Subcutaneous abdominal adipose tissue (tissue), 5 donors: ENCODE measurements at regions not wholly inside any gene's neighbourhood (a gene's known extent, or its start where the extent isn't known, plus 50 kb on each side); places are given as distances from the start of the nearest gene placed in this dataset.

ENCODE experiments used
- H3K27ac ChIP-seq: one replicate; pipeline ENCODE4 v1.7.0; 2013; ENCODE audit warnings: low read depth, mild to moderate bottlenecking, inconsistent platforms, low read length, moderate library complexity
- H3K27me3 ChIP-seq, 5 donors: one replicate each; pipeline ENCODE4 v1.7.0; 2013; ENCODE audit warnings: low read length in 5 of 5, inconsistent platforms in 1 of 5; ENCODE audit not compliant: control insufficient read depth in 5 of 5, insufficient read depth in 4 of 5
- H3K36me3 ChIP-seq, 5 donors: one replicate each; pipeline ENCODE4 v1.7.0; 2013; ENCODE audit warnings: low read length in 5 of 5; ENCODE audit not compliant: control insufficient read depth in 5 of 5, insufficient read depth in 5 of 5
- H3K4me1 ChIP-seq, 5 donors: one replicate each; pipeline ENCODE4 v1.7.0; 2013; ENCODE audit warnings: low read length in 5 of 5, mild to moderate bottlenecking in 3 of 5, moderate library complexity in 1 of 5; ENCODE audit not compliant: control insufficient read depth in 5 of 5, insufficient read depth in 5 of 5
- H3K4me3 ChIP-seq, 5 donors: one replicate each; pipeline ENCODE4 v1.7.0; 2013; ENCODE audit warnings: low read length in 5 of 5, low read depth in 1 of 5
- H3K9ac ChIP-seq, 5 donors: one replicate each; pipeline ENCODE4 v1.7.0; 2013; ENCODE audit warnings: low read length in 5 of 5, mild to moderate bottlenecking in 4 of 5, moderate library complexity in 3 of 5
- H3K9me3 ChIP-seq, 5 donors: one replicate each; pipeline ENCODE4 v1.7.0; 2013; ENCODE audit warnings: low read length in 5 of 5; ENCODE audit not compliant: control insufficient read depth in 5 of 5
- donor health status: healthy.
- donor health status: healthy.
- donor health status: healthy.
- donor health status: healthy.
- donor health status: healthy.

DNA sequence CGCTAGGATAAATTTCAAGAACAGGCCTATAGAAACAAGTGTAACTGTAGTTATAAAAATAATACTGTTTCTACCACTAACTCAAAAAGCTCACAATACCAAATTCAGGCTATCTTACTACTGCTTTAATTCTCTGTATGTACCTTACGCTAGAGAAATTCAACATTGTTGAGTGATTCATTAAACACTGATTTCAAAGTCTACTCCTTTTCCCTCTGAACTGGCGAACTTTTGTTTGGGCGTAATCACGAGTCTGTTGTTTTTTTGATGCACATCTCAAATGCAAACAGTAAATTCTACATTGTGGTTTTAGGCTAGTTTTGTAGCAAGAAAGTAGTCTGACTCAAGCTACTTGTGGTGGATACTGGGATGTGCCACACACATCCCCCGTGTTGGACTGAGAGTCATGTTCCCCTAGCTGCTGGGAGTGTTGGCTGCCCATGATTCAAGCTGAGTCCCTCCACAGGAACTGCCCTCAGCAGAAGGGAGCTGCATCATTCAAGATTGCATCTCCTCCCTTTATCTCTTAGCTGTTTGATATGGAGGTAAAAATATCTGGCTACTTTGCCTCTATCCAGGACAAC lies 406.1 kb downstream of the RAPGEF2 start:
- Histone ChIP-seq H3K27ac (no peak overlapping the region), H3K9ac (no peak overlapping the region), H3K27me3 (peaks cover 0 to 3% (median 0%) of the 10 kb centered on the region in 5 donors), H3K4me1 (peaks cover 0 to 2% (median 0%) of the 10 kb centered on the region in 5 donors), H3K4me3 (no peak overlapping the region), H3K9me3 (no peaks in the 10 kb centered on the region), H3K36me3 (no peaks in the 10 kb centered on the region)

DNA sequence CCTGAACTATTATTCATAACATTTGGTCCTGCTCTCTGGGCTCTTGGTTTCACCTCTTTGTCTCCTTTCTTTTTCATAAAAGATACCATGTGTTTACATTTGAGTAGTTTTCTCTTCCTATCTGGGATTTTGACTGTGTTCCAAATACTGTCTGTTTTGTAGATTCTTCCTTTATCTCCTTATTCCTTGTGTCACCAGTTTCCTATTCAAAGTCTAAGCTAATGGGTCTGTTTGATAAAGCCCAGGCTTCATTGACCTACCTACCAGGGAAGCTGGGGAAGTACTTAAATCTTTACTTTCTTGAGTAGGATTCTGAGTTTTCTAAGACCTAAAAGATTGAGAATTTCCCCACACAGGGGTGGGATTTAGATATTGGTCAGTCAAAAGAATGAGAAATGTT lies 409.5 kb downstream of the RAPGEF2 start:
- H3K4me1 ChIP-seq = no peaks in the 10 kb centered on the region
- H3K27me3 ChIP-seq = no peaks in the 10 kb centered on the region
- H3K9me3 ChIP-seq = no peaks in the 10 kb centered on the region
- no peak overlapping the region for H3K9ac ChIP-seq
- H3K4me3 ChIP-seq = no peak overlapping the region
- no peaks in the 10 kb centered on the region for H3K36me3 ChIP-seq
- no peak overlapping the region for H3K27ac ChIP-seq

DNA sequence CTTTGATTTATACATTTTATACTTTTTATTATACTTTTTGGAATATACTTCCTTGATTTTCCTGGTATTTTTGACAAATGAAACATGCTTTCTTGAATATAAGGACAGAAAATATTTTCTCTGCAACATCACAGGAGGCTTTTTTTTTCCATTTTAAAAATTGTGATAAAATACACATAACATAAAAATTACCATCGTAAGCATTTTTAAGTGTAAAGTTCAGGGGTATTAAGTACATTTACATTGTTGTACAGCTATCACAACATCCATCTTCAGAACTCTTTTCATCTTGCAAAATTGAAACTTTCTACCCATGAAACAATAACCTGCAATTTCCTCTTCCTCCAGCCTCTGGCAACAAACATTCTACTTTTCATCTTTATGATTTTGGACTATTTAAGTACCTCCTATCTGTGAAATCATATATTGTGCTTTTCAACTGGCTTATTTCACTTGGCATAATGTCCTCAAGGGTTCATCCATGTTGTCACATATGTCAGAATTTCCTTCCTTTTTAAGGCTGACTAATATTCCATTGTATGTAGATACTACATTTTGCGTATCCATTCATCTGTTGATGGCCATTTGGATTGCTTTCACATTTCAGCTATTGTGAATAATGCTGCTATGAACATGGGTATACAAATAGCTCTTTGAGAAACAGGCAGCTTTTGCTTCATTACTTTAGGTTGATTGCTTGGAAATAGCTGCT lies 412.6 kb downstream of the RAPGEF2 start:
- Histone ChIP-seq H3K4me3 (no peak overlapping the region), H3K27ac (no peak overlapping the region), H3K9ac (no peak overlapping the region), H3K9me3 (no peaks in the 10 kb centered on the region), H3K4me1 (no peaks in the 10 kb centered on the region), H3K36me3 (no peaks in the 10 kb centered on the region), H3K27me3 (no peaks in the 10 kb centered on the region)

DNA sequence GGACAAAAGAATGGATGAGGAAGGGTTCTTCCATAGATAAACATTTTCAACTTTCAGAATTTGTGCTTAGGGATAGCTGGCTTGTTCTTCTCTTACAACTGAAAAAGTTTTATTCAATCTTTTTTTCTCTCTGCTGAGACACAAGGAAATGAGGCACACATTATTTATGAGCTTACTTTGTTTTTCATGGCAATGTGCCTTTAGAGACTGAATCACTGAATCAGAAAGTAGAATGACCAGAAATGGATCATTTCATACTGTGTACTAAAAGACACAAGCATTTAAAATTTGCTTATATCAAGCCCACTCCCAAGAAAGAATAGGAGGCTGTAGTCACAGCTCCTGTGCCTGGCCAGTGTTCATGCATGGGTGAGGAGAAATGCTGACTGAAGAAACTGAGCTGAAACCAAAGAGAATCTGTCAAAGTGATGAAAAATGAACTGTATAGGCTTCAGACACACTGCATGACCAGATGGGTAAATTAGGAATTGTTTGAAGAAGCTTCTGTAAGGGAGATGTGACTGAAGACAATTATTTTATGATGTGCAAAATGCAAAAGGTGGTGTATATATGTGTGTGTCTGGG lies 413.8 kb downstream of the RAPGEF2 start:
- H3K36me3 ChIP-seq = no peaks in the 10 kb centered on the region
- H3K4me3 ChIP-seq = no peak overlapping the region
- no peaks in the 10 kb centered on the region for H3K27me3 ChIP-seq
- H3K9me3 ChIP-seq = no peaks in the 10 kb centered on the region
- no peaks in the 10 kb centered on the region for H3K4me1 ChIP-seq
- H3K9ac ChIP-seq = no peak overlapping the region
- H3K27ac ChIP-seq = no peak overlapping the region

DNA sequence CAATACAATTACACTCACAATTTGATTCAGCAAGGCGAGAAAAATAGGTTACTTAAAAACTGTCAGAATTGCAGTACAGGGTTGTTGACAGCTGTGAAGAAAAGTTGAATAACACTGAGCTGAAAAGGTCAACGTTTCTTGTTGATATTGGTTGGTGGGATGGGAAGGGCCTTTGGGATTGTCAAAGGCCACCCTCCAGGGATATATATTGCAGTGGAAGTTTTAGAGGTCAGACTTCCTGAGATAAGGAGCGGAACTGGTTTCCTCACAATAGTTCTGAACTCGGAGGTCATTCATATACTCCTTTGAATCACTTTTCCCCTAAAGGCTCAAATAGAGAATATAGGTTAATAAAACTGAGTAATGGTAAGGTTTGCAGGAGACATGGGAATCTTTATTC lies 417.2 kb downstream of the RAPGEF2 start:
- Histone ChIP-seq H3K4me1 (no peaks in the 10 kb centered on the region), H3K9me3 (no peaks in the 10 kb centered on the region), H3K27me3 (no peaks in the 10 kb centered on the region), H3K36me3 (no peaks in the 10 kb centered on the region), H3K4me3 (no peak overlapping the region), H3K27ac (no peak overlapping the region), H3K9ac (no peak overlapping the region)

DNA sequence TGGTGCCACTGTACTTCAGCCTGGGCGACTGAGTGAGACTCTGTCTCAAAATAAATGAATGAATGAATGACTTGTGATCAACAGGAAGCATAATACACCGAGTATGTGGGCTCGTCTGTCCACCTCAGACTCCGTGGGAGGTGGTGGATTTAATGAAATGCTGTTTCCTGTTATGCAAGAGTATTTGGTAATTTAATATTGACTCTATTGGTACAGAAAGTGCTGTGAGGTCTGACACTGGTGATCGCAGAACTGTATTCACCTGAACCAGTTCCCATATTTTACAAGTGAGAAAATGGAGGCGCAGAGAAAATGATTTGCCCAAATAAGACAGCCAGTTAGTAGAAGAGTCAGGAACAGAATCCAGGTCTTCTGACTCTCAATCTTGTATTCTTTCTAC lies 423.3 kb downstream of the RAPGEF2 start:
- no peaks in the 10 kb centered on the region for H3K27me3 ChIP-seq
- no peak overlapping the region for H3K27ac ChIP-seq
- no peak overlapping the region for H3K4me3 ChIP-seq
- no peak overlapping the region for H3K9ac ChIP-seq
- no peaks in the 10 kb centered on the region for H3K36me3 ChIP-seq
- H3K9me3 ChIP-seq = peaks cover 0 to 4% (median 0%) of the 10 kb centered on the region in 5 donors
- H3K4me1 ChIP-seq = no peaks in the 10 kb centered on the region

DNA sequence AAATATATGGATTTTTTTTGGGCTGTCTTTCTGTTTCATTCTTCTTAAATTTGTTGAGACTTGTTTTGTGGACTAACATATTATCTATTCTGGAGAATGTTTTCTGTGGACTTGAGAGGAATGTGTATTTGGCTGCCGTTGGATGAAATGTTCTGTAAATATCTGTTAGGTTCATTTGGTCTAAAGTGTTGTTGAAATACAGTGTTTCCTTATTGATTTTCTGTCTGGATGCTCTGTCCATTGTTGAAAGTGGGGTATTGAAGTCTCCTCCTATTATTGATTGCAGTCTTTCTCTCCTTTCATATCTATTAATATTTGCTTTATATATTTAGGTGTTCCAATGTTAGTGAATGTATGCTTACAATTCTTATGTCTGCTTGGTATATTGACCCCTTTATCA lies 431.8 kb downstream of the RAPGEF2 start:
- H3K9me3 ChIP-seq = peaks cover 0 to 22% (median 11%) of the 10 kb centered on the region in 5 donors
- no peak overlapping the region for H3K9ac ChIP-seq

DNA sequence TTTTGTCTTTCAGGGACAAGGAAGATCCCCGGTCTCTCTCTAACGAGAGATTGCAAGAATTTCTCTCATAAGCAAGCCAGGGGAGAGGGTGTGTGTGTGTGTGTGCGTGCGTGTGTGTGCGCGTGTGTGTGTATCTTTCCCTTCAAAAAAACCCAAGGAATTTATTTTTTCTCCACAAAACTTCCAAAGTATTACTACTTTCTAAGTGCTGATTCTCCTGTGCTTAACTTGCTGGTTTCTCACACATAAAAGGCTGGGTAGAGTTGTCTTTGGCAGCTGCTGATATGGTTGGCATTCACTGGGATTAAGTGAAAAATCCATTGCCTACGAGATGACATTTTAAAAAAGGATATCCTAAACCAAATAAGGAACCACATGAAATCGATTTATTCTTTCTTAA lies 435.7 kb downstream of the RAPGEF2 start:
- peaks cover 0 to 2% (median 0%) of the 10 kb centered on the region in 5 donors for H3K27me3 ChIP-seq
- H3K36me3 ChIP-seq = no peaks in the 10 kb centered on the region
- peaks cover 0 to 22% (median 11%) of the 10 kb centered on the region in 5 donors for H3K9me3 ChIP-seq
- H3K4me3 ChIP-seq = no peak overlapping the region
- H3K9ac ChIP-seq = no peak overlapping the region
- H3K27ac ChIP-seq = no peak overlapping the region
- H3K4me1 ChIP-seq = no peaks in the 10 kb centered on the region

More for the DNA sequence above, 431.8 kb downstream of the RAPGEF2 start:
- H3K27me3 ChIP-seq = no peaks in the 10 kb centered on the region
- no peak overlapping the region for H3K27ac ChIP-seq
- H3K4me3 ChIP-seq = no peak overlapping the region
- no peaks in the 10 kb centered on the region for H3K36me3 ChIP-seq
- H3K4me1 ChIP-seq = no peaks in the 10 kb centered on the region

DNA sequence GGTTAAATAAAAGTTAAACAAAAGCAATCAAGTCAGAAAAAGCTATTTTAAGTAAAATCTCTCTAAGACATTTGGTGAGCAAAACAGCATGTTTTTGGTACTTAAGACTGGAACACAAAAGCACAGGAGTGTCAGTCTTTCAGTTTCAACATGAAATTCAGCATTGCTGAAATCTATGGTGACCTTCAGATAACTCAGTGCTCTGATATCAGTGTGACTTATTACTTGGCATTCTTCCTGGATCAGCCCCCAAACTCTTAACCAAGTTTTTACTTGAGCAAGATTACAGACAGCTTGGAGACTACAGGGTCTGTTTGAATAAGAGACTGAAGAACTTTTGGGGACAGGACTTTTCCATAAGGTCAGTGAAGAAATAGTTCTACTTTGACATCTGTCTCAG lies 437.2 kb downstream of the RAPGEF2 start:
- no peaks in the 10 kb centered on the region for H3K36me3 ChIP-seq
- peaks cover 0 to 15% (median 11%) of the 10 kb centered on the region in 5 donors for H3K9me3 ChIP-seq
- no peak overlapping the region for H3K4me3 ChIP-seq
- H3K27ac ChIP-seq = no peak overlapping the region
- H3K27me3 ChIP-seq = peaks cover 0 to 2% (median 0%) of the 10 kb centered on the region in 5 donors
- no peak overlapping the region for H3K9ac ChIP-seq
- no peaks in the 10 kb centered on the region for H3K4me1 ChIP-seq

DNA sequence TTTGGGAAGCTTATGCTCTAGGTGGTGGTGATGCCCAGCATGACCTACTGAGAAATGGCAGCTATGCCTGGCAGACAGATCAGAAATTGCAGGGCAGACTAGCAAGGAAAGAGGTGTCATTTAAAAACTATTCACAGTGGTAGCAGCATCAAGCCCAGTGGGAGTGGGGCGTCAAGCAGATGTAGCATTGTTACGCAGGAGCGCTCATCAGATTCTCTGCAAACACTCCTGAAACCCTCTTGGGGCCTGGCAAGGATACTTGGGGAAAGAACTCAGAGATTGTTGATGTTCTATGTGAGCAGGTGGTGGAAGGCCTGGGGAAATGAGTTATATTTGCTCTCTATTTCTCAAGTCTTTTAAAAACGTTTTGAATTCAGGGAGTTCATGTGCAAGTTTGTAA lies 437.6 kb downstream of the RAPGEF2 start:
- Histone ChIP-seq H3K9me3 (peaks cover 0 to 13% (median 8%) of the 10 kb centered on the region in 5 donors), H3K27ac (no peak overlapping the region), H3K9ac (no peak overlapping the region), H3K4me3 (no peak overlapping the region), H3K27me3 (peaks cover 0 to 2% (median 0%) of the 10 kb centered on the region in 5 donors), H3K36me3 (no peaks in the 10 kb centered on the region), H3K4me1 (no peaks in the 10 kb centered on the region)
